ENCODE measurements at regions not wholly inside any gene's neighbourhood (a gene's known extent, or its start where the extent isn't known, plus 50 kb on each side); places are given as distances from the start of the nearest gene placed in this dataset.

- no peaks in the 10 kb centered on the region for H3K27me3 ChIP-seq (ENCODE audit: insufficient read depth, poor library complexity, severe bottlenecking)
- no peak overlapping the region for H3K27ac ChIP-seq (replicated peaks)
- no peak for DNase-seq (ENCODE audit: low read depth in 1 of 2, low spot score in 1 of 2)
- H3K4me3 ChIP-seq (replicated peaks; ENCODE audit: insufficient read depth, low read length) = no peak overlapping the region
- TF ChIP-seq SPI1 (IDR thresholded peaks at IDR 0.05; ENCODE audit: borderline replicate concordance, low read depth) = no peak
- no peak for TF ChIP-seq POLR2AphosphoS5 (IDR thresholded peaks at IDR 0.05; ENCODE audit: low read depth)
- no peak for TF ChIP-seq REST (IDR thresholded peaks at IDR 0.05; ENCODE audit: insufficient replicate concordance, low read depth)
- TF ChIP-seq GABPA (IDR thresholded peaks at IDR 0.05; ENCODE audit: low read depth) = no peak
- TF ChIP-seq CTCF (IDR thresholded peaks at IDR 0.05; ENCODE audit: insufficient read depth, low read length) = no peak
These were observed 61.9 kb upstream of the ALK start for GRCh38 chr2:29983308-29983707.

- H3K27me3 ChIP-seq (ENCODE audit: insufficient read depth, poor library complexity, severe bottlenecking) = no peaks in the 10 kb centered on the region
- H3K27ac ChIP-seq (replicated peaks) = no peak overlapping the region
- no peak overlapping the region for H3K4me3 ChIP-seq (replicated peaks; ENCODE audit: insufficient read depth, low read length)
- TF ChIP-seq GABPA (IDR thresholded peaks at IDR 0.05; ENCODE audit: low read depth) = no peak
- no peak for TF ChIP-seq POLR2AphosphoS5 (IDR thresholded peaks at IDR 0.05; ENCODE audit: low read depth)
- no peak for TF ChIP-seq REST (IDR thresholded peaks at IDR 0.05; ENCODE audit: insufficient replicate concordance, low read depth)
- no peak for TF ChIP-seq SPI1 (IDR thresholded peaks at IDR 0.05; ENCODE audit: borderline replicate concordance, low read depth)
- no peak for TF ChIP-seq CTCF (IDR thresholded peaks at IDR 0.05; ENCODE audit: insufficient read depth, low read length)
- no peak for DNase-seq (ENCODE audit: low read depth in 1 of 2, low spot score in 1 of 2)
These were observed 65.8 kb upstream of the ALK start for GRCh38 chr2:29987146-29987545.

GRCh38 chr2:29990129-29990528 is 68.7 kb upstream of the ALK start:
- DNase-seq (ENCODE audit: low read depth in 1 of 2, low spot score in 1 of 2) = no peak
- H3K4me3 ChIP-seq (replicated peaks; ENCODE audit: insufficient read depth, low read length) = no peak overlapping the region
- TF ChIP-seq GABPA (IDR thresholded peaks at IDR 0.05; ENCODE audit: low read depth) (no peak), POLR2AphosphoS5 (IDR thresholded peaks at IDR 0.05; ENCODE audit: low read depth) (no peak), REST (IDR thresholded peaks at IDR 0.05; ENCODE audit: insufficient replicate concordance, low read depth) (no peak), SPI1 (IDR thresholded peaks at IDR 0.05; ENCODE audit: borderline replicate concordance, low read depth) (no peak), CTCF (IDR thresholded peaks at IDR 0.05; ENCODE audit: insufficient read depth, low read length) (no peak)
- no peak overlapping the region for H3K27ac ChIP-seq (replicated peaks)
- no peaks in the 10 kb centered on the region for H3K27me3 ChIP-seq (ENCODE audit: insufficient read depth, poor library complexity, severe bottlenecking)
